ENCODE measurements at regions not wholly inside any gene's neighbourhood (a gene's known extent, or its start where the extent isn't known, plus 50 kb on each side); places are given as distances from the start of the nearest gene placed in this dataset.

DNA sequence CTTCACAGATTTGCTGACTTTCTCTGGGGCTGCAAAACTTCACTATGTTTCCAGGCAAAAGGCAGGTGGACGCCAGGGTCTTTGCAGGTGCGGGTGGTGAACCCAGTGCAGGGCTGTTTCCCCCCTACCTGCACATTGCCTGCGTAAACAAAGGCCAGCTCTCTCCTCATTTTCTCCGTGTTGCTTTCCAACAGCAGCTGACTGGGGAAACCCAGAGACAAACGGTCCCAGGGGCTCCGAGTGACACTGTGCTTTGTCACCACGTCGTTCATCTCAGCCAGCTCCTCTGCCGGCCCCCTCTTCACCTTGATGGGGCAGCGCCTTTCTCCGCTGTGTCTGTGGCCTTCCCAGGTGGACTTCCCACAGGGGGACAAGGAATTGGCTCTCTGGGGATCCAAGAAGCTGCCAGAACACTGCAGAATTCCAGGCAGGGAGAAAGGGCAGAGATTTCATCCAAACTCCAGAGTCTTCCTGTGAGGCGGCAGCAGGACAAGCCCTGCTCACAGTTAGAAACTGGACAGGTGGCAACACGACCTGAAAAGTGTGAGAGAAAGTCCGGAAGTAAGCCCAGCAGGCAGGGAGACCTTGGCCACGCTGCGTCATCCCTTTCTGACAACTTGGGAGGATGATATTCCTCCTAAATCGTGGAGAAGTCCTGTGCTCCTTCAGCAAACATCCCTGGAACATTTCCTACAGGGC is 1493.7 kb downstream of the TBC1D22A start:
- DNase-seq = no peak

GRCh38 chr22:48254311-48254873 is 1491.9 kb downstream of the TBC1D22A start:
- DNase-seq = no peak

DNA sequence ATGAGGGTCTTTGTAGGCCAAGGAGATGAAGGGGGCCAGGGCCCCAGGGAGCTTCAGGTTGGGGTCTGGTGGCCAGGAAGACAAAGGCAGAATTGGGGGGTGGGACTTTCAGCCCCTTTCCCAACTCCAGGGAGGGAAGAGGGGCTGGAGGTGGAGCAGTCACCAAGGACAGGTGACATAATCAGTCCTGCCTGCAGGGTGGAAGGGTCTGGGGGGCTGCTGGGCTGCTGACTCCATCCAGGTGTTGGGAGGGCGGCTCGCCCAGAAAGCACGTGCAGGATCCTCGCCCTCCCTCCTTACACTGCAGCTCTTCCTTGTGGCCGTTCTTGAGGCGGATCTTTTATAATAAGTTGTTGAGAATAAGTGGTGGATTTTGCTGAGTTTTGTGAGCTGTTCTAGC is 1491.1 kb downstream of the TBC1D22A start:
- no peak for DNase-seq

DNA sequence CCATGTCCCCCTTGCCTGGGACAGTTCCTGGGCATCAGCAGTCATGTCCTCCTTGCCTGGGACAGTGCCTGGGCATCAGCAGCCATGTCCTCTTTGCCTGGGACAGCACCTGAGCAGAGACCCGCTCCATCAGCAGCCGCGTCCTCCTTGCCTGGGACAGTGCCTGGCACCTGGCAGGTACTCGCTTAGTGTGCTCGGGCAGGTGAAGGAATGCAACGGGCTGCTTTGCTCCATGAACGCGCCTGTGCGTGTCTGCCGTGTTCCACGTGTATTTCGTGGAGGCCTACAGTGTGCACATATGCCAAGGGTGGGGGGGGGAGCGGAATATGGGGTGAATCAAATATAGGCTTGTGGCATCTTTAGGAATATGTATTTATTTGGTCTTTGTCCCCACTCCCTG is 1490.7 kb downstream of the TBC1D22A start:
- no peak for DNase-seq

- no peak for DNase-seq
Measured at GRCh38 chr22:48251629-48252028, 1489.2 kb downstream of the TBC1D22A start.

- DNase-seq = no peak
Measured at GRCh38 chr22:48250937-48251530, 1488.6 kb downstream of the TBC1D22A start.

GRCh38 chr22:48250286-48250895 is 1487.9 kb downstream of the TBC1D22A start:
- DNase-seq = no peak

DNA sequence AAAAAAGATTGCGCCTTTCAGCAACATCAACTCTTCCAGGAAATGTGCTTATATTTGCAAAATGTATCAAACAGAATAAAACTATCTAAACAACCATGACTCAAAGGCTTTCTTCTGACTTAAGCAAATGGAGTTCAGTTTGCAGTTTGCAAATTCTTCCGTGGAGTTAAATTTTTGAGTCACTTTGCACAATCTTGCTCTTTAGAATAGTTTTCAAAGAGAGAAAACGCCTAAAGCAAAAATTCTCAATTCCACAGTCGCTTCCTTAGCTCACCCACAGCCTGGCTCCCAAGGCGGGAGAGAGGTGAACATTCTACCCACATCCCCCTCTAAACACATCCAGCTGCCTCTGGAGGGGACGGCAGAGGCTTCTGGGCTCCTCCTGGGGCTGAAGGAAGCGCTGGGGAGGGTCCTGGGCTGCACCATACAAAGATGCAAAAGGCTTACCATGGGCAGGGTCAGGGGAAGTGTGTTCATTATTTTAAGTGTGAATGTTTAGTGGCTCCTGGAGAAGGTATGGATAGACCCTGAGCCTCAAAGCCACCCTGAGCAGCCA is 1487.3 kb downstream of the TBC1D22A start:
- DNase-seq = no peak

GRCh38 chr22:48248901-48249455 is 1486.5 kb downstream of the TBC1D22A start:
- no peak for DNase-seq

DNA sequence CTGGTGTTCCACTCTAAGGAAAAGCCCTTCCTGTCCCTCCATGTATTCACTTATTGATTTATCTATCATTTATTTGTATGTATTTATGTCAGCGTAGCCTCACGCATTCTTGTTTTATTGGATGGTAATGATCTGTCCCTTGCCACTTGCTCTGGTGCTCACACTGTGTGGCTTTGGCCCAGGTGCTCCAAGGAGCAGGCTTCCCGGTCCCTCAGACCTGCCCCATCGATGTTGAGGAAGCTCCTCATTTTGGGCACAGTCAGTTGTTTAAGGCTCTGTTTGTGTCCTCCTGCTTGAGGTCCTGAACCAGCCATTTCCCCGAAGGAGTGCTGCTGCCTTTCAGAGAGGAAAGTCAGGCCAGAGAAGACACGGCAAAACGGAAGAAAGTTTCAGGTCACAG is 1485.4 kb downstream of the TBC1D22A start:
- DNase-seq = no peak

- no peak for DNase-seq
Measured at GRCh38 chr22:48245196-48245485, 1482.7 kb downstream of the TBC1D22A start.

DNA sequence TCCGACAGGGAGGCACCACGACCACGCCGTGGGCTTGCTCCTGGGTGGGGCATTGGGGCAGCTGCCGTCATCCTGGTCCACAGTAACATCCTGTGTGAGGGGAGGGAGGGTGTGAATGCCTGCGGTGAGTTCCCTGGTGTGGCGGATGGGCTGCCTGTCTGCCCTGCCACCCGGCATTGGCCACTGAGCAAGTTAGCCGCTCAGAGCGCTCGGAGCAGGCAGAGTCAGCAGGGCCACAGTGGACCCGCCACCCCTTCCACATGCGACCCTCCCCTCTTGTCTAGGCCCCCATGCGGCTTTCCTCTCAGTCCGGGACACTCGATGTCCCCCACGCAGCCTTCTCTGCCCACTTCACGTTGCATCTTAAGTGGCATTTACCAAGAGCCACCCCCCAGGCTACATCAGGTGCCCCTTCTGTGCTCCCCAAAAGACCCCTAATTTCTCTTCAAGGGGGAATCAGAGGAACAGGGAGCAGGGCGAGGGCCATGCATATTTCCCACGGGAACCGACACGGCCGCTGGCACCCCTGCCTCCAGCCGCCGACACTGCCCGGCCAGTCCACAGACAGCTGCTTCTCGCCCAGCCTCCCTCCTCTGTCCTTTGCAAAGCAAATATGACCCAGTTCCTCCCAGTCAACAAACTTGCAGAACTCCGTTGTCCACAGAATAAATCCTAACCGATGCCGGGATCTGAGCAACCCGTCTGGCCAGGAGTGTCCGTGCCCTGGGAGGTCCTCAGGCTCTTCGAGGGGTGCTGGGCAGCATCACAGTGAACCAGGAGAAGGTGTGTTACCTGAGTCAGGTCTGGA is 1482.1 kb downstream of the TBC1D22A start:
- DNase-seq = no peak

GRCh38 chr22:48242461-48242864 is 1480.0 kb downstream of the TBC1D22A start:
- no peak for DNase-seq

- DNase-seq = no peak
Measured at GRCh38 chr22:48241658-48242057, 1479.2 kb downstream of the TBC1D22A start.

GRCh38 chr22:48240935-48241230 is 1478.4 kb downstream of the TBC1D22A start:
- DNase-seq = no peak

- DNase-seq = no peak
Measured at GRCh38 chr22:48240148-48240934, 1477.9 kb downstream of the TBC1D22A start.

GRCh38 chr22:48239461-48240147 is 1477.2 kb downstream of the TBC1D22A start:
- DNase-seq = no peak

DNA sequence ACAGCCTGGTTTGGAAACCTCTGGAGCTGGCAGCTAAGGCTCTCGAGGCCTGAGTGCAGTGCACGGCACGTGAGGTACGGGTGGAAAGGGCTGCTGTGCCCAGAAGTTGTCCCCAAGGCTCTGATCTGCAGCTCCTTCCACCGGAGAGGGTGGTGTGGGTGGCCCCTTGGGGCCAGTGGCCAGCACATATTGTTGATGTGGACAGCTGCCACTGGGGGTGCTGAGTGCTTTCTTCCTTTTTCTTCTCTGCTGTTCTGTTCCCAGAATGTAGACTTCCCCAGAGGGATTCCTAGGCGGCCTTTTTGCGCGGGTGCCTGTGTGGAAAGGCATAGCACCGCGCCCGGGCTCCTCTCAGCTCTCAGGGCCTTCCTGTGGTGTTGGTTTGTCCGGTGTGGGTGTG is 1476.5 kb downstream of the TBC1D22A start:
- no peak for DNase-seq

GRCh38 chr22:48238284-48238915 is 1476.0 kb downstream of the TBC1D22A start:
- DNase-seq = no peak

DNA sequence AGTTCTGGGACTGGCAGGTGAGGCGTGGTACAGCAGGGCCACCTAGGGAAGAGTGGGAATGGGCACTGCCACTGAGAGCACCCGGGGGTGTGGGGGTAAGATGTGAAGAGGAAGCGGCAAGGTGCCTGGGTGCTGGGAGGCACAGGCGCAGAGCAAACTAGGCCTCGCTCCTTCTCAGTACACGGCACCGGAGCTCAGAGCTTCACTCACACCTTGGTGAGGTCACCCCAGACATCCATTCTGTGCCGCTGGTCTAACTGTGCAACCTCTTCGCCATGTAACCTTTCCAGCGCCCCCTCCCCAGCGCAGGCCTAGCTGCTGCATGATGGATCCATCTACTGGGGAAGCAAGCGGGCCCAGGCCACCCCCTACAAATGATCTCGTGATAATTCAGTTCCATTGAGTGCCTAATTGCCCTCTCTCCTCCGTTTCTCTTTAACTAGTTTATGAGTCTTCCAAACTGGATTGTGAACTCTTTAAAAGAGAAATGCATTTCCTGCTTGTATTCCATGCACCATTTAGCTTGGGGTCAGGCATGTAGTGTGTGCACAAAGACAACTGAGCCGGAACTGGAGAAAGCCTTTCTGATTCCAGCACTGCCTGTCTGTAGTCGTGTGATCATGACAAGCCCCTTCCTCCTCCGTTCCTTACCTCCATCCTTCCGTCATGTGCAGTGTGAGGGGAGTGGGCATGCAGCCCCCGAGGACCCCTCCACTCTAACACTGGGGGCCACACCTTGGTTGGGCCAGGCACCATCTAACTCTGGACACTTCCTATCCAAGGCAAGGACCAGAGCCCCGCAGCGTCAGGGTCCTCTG is 1475.2 kb downstream of the TBC1D22A start:
- no peak for DNase-seq
